G401 (cell line): ENCODE measurements at regions not wholly inside any gene's neighbourhood (a gene's known extent, or its start where the extent isn't known, plus 50 kb on each side); places are given as distances from the start of the nearest gene placed in this dataset.
"Not testable (repeated sequence)": the region's sequence is repeated elsewhere in the genome, so short reads cannot be mapped to it uniquely, and the experiment has no call there.

ENCODE experiments used
- DNase-seq: peaks from one replicate; pipeline ENCODE4 v3.0.0-alpha.2; 2015; ENCODE audit warnings: low spot score
- in situ Hi-C: cut with HindIII; loops from 2 replicates; pipeline ENCODE4 v1.10.0; 2016; ENCODE audit warnings: low sequenced_read_pairs, mixed read lengths

DNA sequence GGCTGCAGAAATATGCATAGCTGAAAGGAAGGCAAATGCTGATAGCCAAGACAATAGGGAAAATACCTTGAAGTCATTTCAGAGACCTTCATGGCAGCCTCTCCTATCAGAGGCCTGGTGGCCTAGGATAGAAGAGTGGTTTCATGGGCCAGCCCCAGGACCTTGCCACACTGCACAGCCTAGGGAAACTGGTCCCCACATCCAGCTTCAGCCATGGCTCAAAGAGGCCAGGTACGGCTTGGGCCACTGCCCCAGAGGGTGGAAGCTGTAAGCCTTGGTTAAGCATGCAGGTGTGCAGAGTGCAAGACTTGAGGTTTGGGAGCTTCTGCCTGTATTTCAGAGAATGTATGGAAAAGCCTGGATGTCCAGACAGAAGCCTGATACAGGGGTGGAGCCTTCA lies 101.0 kb upstream of the KITLG start:
- in situ Hi-C loops, result no loop called here
- no peak for DNase-seq

DNA sequence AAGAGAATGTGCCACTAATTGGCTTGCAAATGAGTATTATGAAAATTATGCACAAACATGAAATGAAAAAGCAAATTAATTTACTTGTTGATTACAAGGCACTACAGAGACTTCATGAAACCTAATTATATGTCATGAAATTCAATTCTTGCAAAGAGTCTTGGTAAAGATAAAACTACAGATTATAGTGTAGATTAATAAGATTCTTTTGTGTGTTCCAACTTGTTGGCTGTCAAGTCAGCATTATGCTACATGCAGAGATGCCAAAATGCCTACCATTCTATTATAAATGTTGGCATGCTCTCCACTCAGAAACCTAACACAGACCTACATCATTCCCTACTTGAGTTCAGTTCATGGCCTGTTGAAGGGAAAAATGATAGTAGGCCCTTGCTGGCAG lies 97.2 kb upstream of the KITLG start:
- in situ Hi-C loops, result no loop called here
- no peak for DNase-seq

DNA sequence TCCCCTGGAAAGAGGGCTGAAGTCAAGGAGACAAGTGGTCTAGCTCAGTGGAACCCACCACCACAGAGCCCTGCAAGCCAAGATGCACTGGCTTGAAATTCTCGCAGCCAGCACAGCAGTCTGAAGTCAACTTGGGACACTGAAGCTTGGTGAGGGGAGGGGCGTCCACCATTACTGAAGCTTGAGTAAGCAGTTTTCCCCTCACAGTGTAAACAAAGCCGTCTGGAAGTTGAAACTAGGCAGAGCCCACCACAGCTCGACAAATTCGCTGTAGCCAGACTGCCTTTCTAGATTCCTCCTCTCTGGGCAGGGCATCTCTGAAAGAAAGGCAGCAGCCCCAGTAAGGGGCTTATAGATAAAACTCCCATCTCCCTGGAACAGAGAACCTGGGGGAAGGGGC lies 87.3 kb upstream of the KITLG start:
- DNase-seq, in situ Hi-C loops: not testable (repeated sequence)

DNA sequence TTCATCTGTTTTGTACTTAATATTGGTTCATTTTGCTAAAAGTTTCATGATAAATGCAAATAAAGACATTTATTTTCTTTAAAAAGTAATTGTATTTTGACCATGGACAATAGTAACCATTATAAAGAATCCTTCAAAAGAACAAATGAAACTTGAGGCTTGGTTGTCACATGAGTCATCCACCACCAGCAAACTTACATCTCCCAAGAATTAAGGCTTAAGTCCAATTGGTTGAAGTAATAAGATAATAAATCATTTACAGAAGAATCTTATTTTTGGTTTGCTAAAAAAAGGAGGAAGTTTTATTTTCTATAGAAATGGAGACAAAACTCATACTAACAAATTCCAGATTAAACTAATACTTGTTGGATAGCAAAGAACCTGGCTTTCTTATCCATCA lies 84.8 kb upstream of the KITLG start:
- in situ Hi-C loops, result no loop called here
- no peak for DNase-seq

DNA sequence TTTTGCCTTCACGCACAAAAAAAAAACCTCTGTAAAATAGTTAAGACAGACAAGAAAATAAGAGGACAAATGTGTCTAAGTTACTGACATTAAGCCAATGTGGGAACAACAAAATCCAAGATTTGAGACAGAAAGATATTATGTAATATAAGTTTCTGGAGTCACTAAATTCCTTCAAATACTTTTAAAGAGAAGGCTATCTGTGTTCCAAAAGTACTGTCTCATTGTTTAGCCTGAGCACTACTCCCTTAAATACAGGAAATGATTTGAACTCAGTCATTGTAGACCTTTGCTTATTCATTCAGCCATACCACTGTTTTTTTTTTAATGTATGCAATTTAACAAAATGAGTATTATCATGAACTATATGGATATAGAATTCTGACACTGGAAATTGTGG lies 82.7 kb upstream of the KITLG start:
- no peak for DNase-seq
- in situ Hi-C loops, result no loop called here

DNA sequence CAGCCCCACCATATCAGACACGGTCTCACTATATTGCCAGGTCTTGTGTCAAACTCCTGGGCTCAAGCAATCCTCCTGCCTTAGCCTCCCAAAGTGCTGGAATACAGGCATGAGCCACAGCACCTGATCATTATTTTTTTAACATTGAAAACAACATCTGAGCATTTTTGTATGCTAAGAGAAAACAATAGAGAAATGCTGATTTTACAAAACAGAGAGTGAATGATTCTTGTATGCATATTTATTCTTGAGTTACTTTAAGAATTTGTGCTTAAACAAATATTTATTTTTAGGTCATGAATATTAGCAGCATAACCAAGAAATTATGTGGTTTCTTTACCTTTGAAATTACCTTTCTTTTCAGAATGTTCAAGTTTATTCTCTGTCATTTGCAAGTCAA lies 81.8 kb upstream of the KITLG start:
- in situ Hi-C loops, result no loop called here
- DNase-seq, result no peak

DNA sequence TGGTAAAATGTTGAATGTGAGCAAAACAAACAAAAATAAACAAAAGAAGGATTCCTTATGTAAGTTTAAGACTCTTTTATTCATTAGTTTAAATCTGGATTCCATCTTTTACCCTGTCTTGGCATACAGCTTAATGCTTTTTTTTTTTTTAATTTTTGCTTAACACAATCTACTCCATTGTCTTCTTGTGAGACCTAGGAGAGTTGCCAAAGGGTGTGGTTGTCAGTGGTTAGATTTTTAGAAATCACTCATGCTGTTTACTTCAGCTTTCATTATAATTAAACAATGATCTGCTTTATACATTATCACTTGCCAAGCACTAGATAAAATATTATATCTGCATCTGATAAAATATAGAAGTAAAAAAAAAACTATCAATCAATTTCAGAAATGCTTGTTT lies 77.7 kb upstream of the KITLG start:
- in situ Hi-C loops, result no loop called here
- DNase-seq, result no peak

DNA sequence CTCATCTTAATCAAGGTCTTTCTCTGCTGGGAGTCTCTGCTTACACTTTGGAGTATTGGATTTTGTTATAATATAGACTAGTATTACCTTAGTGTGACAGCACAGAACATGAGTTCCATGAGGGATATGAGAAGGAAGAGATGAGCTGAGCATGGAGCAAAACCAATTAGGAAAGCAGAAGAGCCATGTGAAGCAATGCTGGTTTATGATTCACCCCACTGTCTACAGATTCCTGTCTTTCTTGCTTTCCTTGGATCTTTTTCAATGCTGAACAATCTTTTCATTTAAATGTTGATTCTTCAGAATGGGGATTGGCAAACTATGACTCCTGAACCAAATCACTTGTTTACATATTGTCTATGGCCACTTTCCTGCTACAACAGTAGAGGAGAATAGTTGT lies 70.4 kb upstream of the KITLG start:
- in situ Hi-C loops, result no loop called here
- DNase-seq, result no peak

DNA sequence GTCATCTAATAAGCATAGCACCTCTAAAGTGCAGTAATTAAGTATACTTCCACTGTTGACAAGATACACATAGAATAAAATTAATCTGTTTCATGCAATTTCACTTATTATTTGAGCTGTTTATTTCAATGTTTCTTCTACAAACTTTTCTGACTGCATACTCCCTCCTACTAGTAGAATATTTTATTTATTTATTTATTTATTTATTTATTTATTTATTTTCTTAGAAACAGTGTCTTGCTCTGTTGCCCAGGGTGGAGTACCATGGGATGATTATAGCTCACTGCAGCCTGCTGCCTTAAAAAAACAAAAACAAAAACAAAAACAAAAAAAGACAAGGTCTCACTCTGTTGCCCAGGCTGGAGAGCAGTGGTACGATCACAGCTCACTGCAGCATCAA lies 68.4 kb upstream of the KITLG start:
- DNase-seq, result no peak
- in situ Hi-C loops, result no loop called here

DNA sequence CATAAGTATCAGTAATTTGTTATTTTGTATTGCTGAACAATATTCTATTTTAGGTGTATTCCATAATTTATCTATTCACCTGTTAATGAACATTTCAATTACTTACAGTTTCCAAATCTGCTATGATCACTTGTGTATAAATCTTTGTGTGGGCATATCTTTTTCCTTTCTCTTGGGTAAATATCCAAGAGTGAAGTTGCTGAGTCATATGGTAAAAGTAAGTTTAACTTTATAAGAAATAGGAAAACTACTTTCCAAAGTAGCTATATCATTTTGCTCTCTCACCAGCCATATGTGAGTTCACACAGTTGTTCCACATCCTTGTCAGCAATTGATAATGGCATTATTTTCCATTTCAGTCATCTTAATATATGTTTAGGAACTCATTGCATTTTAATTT lies 66.6 kb upstream of the KITLG start:
- no peak for DNase-seq
- in situ Hi-C loops, result no loop called here

DNA sequence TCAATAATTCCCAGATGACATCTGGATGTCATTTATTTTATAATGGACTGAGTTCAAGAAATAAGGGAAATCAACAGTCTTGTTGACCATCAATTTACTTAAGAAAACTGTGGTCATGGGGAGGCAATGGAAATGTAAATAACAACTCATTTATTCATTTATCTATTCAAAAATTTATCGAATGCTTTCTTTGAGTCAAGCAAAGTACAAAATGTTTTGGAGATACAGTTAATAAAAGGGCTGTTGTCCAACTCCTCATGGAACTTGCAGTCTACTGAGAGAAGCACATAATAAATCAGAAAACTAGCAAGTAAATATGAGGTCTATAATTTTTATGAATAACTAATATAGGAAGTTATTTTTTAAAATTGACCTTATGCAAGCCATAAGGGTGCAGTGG lies 65.5 kb upstream of the KITLG start:
- in situ Hi-C loops, result no loop called here

DNA sequence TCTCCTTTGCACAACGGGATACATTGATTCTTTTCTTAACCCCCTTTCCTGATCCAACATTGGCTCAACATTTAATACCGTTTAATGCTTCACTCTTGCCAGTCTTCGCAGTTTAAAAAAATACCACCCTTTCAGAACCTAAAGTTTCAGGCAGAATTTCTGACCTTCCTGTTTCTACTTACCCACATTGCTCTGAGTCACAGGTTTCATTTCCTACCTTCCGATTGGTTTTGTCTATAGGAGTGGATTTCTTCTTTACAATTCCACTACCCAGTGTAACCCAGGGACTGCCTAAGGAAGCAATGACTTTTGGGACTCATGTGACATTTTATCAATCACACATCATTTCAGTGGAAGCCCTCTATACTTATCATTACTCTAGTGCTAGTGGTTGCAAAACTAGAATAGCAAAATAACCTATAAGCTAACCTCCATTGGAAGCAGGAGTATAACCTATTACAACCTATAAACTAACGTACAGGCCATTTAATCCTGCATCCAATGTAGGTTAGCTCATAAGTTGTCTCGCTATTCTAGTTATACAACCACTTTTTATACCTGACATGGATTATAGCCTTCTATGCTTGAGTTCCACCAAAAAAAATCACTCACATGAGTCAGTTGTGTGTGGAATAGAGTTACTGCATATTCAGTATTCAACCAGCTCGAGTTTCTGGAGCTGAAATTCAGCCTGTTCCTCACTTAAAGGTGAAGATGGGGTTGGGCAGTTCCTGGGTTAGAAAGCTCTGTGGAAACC lies 64.9 kb upstream of the KITLG start:
- in situ Hi-C loops, result no loop called here
- no peak for DNase-seq

More for the DNA sequence above, 65.5 kb upstream of the KITLG start:
- DNase-seq, result no peak

DNA sequence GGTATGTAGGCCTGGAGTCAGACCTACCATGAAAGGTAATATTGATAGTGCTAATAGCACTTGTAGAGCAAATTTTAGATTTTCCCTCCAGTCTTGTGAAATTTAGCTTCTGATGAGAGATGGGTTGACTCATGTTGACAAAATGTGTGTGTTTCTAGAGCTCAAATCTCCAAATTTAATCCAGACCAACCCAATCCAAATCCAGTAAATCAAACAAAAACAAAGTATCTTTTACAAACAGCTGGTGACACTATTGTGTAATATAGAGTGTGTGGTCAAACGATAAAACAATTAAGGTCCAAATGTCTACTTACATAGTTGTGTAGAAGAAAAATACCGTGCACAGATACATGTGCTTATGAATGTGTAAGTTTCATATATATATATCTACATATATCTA lies 63.4 kb upstream of the KITLG start:
- no peak for DNase-seq
- in situ Hi-C loops, result no loop called here

DNA sequence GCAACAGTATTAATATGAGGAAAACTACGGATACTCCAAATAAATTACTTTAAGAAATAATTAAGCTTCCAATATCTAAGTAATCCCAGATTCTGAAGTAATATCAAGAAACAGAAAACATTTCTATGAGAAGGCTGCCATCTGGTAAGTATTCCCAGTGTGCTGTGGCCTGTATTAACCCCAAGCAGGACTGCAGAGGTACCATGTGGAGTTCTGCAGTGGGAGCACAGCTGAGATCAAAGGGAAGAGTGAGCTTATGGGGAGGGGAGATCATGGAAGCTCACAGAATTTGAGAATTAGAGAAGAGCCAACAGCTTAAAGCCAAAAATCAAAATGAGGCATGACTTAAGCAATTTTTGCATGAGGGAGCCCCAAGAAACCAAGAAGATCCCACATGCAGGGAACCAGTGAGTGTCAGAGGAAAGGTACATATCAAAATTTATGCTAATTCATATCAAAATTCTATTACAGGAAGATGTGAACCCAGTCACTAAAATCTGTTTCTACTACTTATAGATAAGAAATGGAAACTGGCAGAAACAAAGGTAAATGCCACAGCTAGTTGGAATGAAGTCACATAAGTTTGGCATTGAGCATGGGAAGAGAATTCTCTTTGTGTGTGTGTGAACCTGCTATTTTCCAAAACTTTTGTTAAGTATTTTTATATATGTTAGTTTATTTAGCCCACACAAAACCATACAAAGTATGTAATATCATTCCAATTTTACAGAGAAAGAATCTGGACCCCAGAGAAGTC lies 62.6 kb upstream of the KITLG start:
- no peak for DNase-seq
- in situ Hi-C loops, result no loop called here

DNA sequence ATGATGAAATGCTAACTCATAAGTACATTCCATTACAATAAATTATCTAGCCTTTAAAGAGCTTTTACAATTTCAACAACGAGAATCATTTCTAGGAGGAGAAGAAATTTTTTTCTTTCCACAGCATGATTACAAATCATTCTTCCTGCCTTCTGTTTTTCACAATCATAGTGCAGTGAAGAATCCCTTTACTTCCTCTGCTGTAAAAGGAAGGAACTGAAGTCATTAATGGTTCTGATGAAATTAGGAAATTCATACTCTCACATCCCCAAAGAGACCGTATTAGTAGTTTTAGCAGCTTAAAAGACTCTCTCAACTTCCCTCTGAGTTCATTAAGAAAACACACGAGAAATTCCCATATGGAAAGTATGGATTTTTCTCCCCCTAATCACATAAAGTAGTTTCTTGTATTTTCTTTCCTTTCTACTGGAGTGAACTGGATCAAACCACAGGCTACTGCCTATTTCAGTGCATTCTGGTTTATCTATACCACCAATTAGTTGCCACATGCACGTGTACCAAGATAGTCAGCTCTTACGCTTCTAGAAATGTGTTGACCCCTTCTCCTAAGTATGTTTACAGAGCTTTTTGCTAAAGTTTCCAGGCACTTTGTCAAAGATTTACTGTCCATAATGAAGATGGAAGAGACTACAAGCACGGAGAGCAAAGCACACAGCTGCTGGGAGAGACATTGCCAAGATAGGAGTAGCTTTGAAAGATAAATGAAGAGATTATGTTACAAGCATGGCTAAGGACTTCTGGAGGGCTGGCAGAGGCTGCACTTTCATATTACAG lies 58.9 kb upstream of the KITLG start:
- no peak for DNase-seq
- in situ Hi-C loops, result no loop called here

DNA sequence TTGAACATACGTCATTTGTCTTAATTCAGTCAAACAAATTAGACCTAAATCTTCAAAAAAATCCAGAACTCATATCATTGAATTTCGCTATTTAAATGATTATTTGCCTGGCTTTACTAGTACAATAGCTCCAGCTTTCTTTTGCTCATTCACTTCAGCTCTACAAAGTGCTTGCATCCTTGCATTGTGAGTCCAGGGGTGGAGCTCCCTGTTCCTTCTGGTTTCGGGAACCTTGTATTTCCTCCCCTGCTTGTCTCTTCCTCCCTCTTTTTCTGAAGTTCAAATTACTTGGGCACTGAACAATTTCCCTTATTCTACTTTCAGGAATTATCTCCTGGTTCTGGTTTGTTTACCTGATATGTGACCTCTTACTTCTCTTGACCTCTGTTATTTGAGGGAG lies 58.1 kb upstream of the KITLG start:
- DNase-seq, result no peak
- in situ Hi-C loops, result no loop called here

DNA sequence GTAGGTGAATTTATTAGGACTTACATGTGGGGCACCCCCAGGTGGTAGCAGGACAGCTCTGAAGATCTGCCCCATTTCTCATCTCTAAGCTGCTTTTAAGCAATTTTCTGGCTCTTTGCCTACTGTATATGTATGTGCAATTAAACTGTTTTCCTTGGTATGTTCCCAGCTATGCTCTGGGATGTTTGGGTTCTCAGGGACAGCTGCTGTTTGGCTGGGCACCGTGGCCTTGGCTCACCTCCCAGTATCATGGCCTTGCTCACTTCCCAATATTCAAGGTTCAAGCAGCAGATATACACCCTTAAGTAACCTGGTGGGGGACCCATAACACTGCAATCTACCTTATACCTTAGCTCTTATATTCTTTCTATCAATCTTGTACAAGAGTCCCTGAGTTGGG lies 53.7 kb upstream of the KITLG start:
- DNase-seq, result no peak
- in situ Hi-C loops, result no loop called here

DNA sequence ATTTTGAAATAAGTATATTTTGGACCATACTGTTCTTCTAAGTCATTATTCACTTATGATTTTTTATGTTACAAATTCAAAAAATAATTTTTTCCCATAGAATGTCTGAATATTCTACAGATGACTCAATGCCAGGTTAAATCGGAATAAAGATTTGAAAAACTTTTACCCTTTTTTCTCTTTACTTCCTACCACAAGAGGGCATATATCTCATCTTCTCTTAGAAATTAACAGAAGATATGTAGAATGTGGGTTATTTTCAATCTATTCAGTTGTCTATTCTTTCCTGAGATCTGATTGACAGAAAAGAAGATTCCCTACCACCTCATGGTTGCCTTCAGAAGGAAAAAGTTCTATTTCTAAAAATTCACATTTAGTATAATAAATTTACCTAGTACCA lies 53.0 kb upstream of the KITLG start:
- no peak for DNase-seq
- in situ Hi-C loops, result no loop called here

DNA sequence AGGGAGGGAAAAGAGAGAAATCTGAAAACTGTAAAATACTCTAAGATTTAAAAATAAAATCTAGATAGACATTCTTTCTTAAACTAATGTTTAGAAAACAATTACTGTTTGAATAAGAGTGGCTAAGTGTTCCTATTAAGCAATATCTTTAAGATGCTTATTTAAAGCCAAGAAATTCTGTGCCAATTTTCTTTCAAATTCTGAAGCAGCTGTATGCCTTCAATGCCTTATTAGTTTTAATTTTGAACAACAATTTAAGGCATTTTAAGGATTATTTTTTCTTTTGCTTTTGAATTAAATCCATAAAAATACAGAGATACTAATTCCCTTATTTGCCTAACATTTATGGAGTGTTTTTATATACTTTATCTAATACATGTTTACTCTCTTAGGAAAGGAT lies 50.3 kb upstream of the KITLG start:
- no peak for DNase-seq
- in situ Hi-C loops, result no loop called here
